Coronary artery (tissue), 2 donors: ENCODE measurements at regions not wholly inside any gene's neighbourhood (a gene's known extent, or its start where the extent isn't known, plus 50 kb on each side); places are given as distances from the start of the nearest gene placed in this dataset.

Experiments used
- DNase-seq: peaks from one replicate; pipeline ENCODE4 v3.0.0-alpha.2; 2017; ENCODE audit warnings: low spot score
- H3K27ac ChIP-seq, 2 donors: fragments of 200-600 bp; sonication (generic); one replicate each; pipeline ENCODE4 v1.5.1; 2016 to 2019
- H3K4me3 ChIP-seq: fragments of 200-600 bp; sonication (generic); 2 replicates; pipeline ENCODE4 v1.5.1; 2016; ENCODE audit warnings: mild to moderate bottlenecking, moderate library complexity
- CTCF ChIP-seq: fragments of 200-600 bp; sonication (generic); IDR thresholded peaks from one replicate; pipeline ENCODE4 v1.5.1; 2019; ENCODE audit warnings: antibody characterized with exemption

DNA sequence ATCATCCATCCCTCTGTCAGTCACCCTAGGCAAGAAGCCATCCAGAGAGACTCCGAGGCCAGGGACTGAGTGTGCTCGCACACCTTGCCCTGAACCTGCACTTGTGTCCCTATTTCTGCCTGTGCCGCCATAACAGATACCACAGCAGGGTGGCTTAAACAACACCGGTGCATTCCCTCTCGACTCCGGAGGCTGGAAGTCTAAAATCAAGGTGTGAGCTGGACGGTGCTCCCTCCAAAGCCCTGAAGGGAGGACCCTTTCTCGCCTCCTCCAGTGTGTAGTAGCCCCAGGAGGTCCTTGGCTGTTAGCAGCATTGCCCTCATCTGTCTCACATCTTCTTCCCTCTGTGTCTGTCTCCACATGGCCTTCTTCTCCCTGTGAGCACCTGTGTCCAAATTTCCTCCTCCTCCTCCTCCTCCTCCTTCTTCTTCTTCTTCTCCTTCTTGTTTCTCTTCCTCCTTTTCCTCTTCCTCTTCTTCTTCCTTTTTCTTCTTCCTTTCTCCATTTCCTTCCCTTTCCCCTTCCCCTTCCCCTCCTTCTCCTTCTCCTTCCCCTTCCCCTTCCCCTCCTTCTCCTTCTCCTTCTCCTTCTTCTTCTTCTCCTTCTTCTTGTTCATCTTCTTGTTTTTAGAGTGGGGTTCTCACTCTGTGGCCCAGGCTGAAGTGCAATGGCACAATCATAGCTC, 98.1 kb upstream of the ENPP6 start:
- Histone ChIP-seq H3K27ac (no peak overlapping the region), H3K4me3 (no peak overlapping the region)
- no peak for TF ChIP-seq CTCF
- DNase-seq, result no peak

DNA sequence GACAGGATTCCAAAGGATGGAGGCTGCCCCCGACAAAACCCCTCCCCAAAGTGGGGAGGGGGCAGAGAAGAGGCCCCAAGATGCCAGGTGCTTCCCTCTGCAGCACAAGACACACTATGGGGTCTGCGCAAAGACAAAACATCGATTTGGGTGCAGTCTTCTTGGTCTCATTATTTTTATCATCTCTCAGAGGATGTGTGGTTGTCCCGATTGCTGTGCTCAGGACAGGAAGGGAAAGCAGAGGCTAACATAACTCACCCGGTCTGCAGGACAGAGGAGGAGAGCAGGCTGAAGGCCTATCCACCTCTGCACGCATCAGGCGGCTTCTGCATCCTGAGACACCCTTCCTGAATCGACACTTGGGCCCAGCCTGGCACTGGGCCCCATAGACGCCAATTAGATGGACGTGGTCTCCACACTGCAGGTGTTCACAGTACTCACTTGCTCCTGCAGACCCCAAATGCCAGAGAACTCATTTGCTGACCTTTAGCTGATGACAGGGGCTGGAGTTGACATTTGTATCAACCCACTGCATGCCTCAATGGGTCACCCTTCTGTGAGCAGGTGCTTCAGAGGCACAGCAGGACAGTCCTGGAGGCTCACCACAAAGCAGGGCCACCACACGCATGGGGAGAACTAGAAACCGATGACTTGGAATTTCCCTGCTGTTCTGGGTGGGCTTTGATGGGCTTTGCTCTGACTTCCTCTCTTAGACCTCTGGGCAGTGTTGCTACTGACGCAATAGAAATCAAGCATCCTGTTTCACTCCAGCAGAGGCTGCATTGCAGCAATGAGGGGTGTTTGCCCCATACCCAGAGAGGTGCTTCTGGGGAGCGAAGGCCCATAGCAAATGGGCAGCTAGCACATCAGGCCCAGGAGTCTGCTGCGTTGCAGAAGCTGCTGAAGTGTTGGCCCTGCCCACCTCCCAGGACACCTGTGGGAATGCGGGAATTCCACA, 96.3 kb upstream of the ENPP6 start:
- TF ChIP-seq CTCF, result no peak
- Histone ChIP-seq H3K27ac (no peak overlapping the region), H3K4me3 (no peak overlapping the region)
- DNase-seq, result no peak

- Histone ChIP-seq H3K27ac (no peak overlapping the region), H3K4me3 (no peak overlapping the region)
- TF ChIP-seq CTCF, result no peak
- DNase-seq, result no peak
These were observed 95.4 kb upstream of the ENPP6 start for GRCh38 chr4:184313058-184313581.

GRCh38 chr4:184312126-184312525, 94.5 kb upstream of the ENPP6 start:
- TF ChIP-seq CTCF, result no peak
- no peak for DNase-seq
- no peak overlapping the region for H3K4me3 ChIP-seq
- no peak overlapping the region for H3K27ac ChIP-seq

DNA sequence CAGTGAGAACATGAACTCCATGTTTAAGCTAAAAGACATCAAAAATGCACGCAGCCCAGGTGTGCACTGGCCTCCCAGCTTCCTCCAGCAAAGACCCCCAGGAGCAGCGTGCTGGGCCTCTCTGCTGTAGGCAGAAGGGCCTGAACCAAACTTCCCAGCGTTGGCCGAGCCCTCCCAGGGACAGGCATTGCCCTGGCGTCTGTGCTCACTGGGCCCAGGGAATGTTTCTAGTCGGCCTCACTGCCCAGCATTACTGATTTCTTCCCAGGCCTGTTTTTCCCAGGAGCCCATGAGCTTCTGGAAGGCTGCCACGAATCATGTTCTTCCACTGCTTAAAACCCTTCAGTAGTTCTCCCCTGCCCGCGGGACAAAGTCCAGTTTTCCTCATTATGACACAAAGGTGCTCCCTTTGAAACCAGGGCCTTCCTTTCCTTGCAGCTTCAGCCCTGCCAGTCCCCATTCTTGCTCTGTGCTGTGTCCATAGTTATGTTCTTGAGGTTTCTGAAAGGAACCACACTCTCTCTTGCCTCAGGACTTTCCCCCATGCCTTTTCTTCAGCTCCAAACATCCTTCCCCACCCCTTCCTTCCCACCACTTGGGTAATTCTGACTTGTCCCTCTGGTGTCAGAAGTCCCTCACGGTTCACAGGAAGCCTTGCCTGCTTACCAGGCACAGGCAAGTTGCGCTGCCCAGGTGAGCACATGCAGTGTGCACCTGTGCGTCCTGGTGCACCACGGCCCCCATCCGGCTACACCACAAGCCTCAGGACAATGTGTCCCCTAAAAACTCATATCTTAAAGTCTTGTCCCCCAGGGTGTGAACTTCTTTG, 93.4 kb upstream of the ENPP6 start:
- no peak for TF ChIP-seq CTCF
- DNase-seq, result no peak
- H3K4me3 ChIP-seq, result no peak overlapping the region
- no peak overlapping the region for H3K27ac ChIP-seq

- Histone ChIP-seq H3K4me3 (no peak overlapping the region), H3K27ac (no peak overlapping the region)
- no peak for DNase-seq
These were observed 92.5 kb upstream of the ENPP6 start for GRCh38 chr4:184310171-184310567.

More at GRCh38 chr4:184310171-184310567, 92.5 kb upstream of the ENPP6 start:
- TF ChIP-seq CTCF, result no peak
